Breast epithelium (tissue), 3 donors: ENCODE measurements at regions not wholly inside any gene's neighbourhood (a gene's known extent, or its start where the extent isn't known, plus 50 kb on each side); places are given as distances from the start of the nearest gene placed in this dataset.

Source experiments
- CTCF ChIP-seq, 3 donors: fragments of 450-650 bp; IDR thresholded peaks; one replicate each; pipeline ENCODE4 v1.5.1; 2016 to 2017; ENCODE audit warnings: antibody characterized with exemption in 3 of 3, mild to moderate bottlenecking in 3 of 3, moderate library complexity in 3 of 3
- POLR2A ChIP-seq: fragments of 450-650 bp; IDR thresholded peaks from one replicate; pipeline ENCODE4 v1.6.1; 2016; ENCODE audit warnings: antibody characterized with exemption, mild to moderate bottlenecking, moderate library complexity
- POLR2AphosphoS5 ChIP-seq, 3 donors: sonication (generic); formaldehyde crosslinking; IDR thresholded peaks; one replicate each; pipeline ENCODE4 v1.6.1; 2017; ENCODE audit warnings: antibody characterized with exemption in 3 of 3

- TF ChIP-seq CTCF (IDR thresholded peaks at IDR 0.05) (no peak), POLR2AphosphoS5 (IDR thresholded peaks at IDR 0.05) (no peak), POLR2A (no peak)
Observed at GRCh38 chr2:30351949-30352348, 95.1 kb upstream of the LCLAT1 start.
